ENCODE measurements at regions not wholly inside any gene's neighbourhood (a gene's known extent, or its start where the extent isn't known, plus 50 kb on each side); places are given as distances from the start of the nearest gene placed in this dataset.

- no peaks in the 10 kb centered on the region for H3K4me1 ChIP-seq
- H3K27ac ChIP-seq, result no peak overlapping the region
- no peaks in the 10 kb centered on the region for H3K9me3 ChIP-seq
- no peaks in the 10 kb centered on the region for H3K27me3 ChIP-seq
- DNase-seq (ENCODE audit: low spot score), result no peak
- H3K36me3 ChIP-seq, result no peaks in the 10 kb centered on the region
- TF ChIP-seq, protein P1, sequence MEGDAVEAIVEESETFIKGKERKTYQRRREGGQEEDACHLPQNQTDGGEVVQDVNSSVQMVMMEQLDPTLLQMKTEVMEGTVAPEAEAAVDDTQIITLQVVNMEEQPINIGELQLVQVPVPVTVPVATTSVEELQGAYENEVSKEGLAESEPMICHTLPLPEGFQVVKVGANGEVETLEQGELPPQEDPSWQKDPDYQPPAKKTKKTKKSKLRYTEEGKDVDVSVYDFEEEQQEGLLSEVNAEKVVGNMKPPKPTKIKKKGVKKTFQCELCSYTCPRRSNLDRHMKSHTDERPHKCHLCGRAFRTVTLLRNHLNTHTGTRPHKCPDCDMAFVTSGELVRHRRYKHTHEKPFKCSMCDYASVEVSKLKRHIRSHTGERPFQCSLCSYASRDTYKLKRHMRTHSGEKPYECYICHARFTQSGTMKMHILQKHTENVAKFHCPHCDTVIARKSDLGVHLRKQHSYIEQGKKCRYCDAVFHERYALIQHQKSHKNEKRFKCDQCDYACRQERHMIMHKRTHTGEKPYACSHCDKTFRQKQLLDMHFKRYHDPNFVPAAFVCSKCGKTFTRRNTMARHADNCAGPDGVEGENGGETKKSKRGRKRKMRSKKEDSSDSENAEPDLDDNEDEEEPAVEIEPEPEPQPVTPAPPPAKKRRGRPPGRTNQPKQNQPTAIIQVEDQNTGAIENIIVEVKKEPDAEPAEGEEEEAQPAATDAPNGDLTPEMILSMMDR (IDR thresholded peaks at IDR 0.05), result no peak
- H3K4me3 ChIP-seq, result no peak overlapping the region
Observed at GRCh38 chr2:185899366-185899765, 160.8 kb downstream of the FSIP2 start.

DNA sequence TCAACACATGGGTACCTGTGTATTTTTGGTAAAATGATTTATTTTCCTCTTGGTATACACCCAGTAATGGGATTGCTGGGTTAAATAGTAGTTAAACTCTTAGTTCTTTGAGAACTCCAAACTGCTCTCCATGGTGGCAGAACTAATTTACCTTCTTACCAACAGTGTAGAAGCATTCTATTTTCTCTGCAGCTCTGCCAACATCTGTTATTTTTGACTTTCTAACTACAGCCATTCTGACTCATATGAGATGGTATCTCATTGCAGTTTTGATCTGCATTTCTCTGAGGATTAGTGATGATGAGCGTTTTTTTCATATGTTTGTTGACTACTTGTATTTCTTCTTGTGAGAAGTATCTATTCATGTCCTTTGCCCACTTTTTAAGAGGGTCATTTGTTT, 180.6 kb downstream of the FSIP2 start:
- no peak for DNase-seq (ENCODE audit: low spot score)
- Histone ChIP-seq H3K27ac (no peak overlapping the region), H3K36me3 (no peaks in the 10 kb centered on the region), H3K4me1 (no peaks in the 10 kb centered on the region), H3K27me3 (no peaks in the 10 kb centered on the region), H3K4me3 (no peak overlapping the region), H3K9me3 (no peaks in the 10 kb centered on the region)
- TF ChIP-seq, protein P1 (IDR thresholded peaks at IDR 0.05), result no peak

DNA sequence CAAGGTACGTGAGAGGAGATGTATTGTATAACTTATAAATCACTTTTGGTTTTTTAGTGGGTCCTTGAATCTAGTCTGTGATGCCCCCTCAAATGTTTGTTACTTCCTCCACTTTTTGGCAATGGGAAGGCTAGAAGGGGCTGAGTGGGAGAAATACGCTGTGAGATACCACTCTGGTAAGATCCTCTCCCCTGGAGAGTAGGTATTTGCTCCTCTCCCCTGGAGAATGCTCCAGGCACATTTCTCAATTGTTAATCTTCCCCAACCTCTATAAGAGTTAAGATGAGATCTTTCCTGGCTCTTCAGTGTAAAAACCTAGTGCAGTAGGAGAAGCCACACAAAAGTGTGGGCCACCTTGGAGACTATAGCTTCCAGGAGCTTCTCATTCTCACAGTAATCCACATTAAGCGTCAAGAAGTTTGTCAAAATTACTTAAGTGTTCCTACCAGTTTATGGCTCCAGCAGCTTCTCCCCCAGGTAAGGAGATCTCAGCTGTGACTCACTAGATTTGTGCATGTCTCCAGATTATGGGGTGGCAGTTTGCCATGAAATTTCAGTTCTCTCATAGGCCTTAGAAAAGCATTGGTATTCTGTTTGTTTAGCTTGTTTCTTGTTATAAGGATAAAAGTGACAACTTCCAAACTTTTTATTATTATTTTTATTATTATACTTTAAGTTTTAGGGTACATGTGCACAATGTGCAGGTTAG, 182.6 kb downstream of the FSIP2 start:
- H3K27ac ChIP-seq, result no peak overlapping the region
- H3K9me3 ChIP-seq, result no peaks in the 10 kb centered on the region
- no peaks in the 10 kb centered on the region for H3K27me3 ChIP-seq
- TF ChIP-seq, protein P1 (IDR thresholded peaks at IDR 0.05), result no peak
- no peak overlapping the region for H3K4me3 ChIP-seq
- no peak for DNase-seq (ENCODE audit: low spot score)
- H3K36me3 ChIP-seq, result no peaks in the 10 kb centered on the region
- H3K4me1 ChIP-seq, result no peaks in the 10 kb centered on the region

DNA sequence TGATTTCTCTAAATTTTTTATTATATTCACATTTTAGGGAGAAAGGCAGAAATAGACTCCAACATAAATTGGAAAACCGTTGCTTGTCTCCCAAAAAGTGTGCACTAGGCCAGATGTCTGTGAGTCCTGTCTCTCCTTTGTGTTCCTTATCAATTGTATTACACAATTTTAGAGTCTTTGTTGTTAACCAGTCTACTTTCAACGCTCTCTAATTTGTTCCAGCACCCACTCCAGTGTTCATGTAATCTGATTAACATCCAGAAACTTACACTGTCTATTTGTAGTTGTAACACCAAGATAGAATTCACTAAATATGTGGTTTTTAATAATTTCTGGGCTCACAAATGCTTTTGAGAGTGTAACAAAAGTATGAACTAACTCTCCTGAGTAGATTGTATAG, 195.6 kb downstream of the FSIP2 start:
- Histone ChIP-seq H3K4me1 (no peaks in the 10 kb centered on the region), H3K27me3 (no peaks in the 10 kb centered on the region), H3K27ac (no peak overlapping the region), H3K4me3 (no peak overlapping the region), H3K36me3 (no peaks in the 10 kb centered on the region), H3K9me3 (no peaks in the 10 kb centered on the region)
- no peak for DNase-seq (ENCODE audit: low spot score)
- TF ChIP-seq, protein P1 (IDR thresholded peaks at IDR 0.05), result no peak

GRCh38 chr2:185939858-185940257, 201.3 kb downstream of the FSIP2 start:
- no peak for DNase-seq (ENCODE audit: low spot score)
- H3K9me3 ChIP-seq, result peaks cover 0 to 13% of the 10 kb centered on the region in 2 donors
- no peak overlapping the region for H3K27ac ChIP-seq
- no peak overlapping the region for H3K4me3 ChIP-seq
- no peaks in the 10 kb centered on the region for H3K27me3 ChIP-seq
- TF ChIP-seq, protein P1 (IDR thresholded peaks at IDR 0.05), result no peak
- H3K36me3 ChIP-seq, result no peaks in the 10 kb centered on the region
- H3K4me1 ChIP-seq, result no peaks in the 10 kb centered on the region

- no peak overlapping the region for H3K27ac ChIP-seq
- no peaks in the 10 kb centered on the region for H3K36me3 ChIP-seq
- H3K4me3 ChIP-seq, result no peak overlapping the region
- no peak for DNase-seq (ENCODE audit: low spot score)
- peaks cover 0 to 13% of the 10 kb centered on the region in 2 donors for H3K9me3 ChIP-seq
- no peaks in the 10 kb centered on the region for H3K27me3 ChIP-seq
- TF ChIP-seq, protein P1 (IDR thresholded peaks at IDR 0.05), result no peak
- no peaks in the 10 kb centered on the region for H3K4me1 ChIP-seq
Observed at GRCh38 chr2:185942855-185943254, 204.3 kb downstream of the FSIP2 start.
